Right cardiac atrium (tissue), 5 donors: ENCODE measurements at regions not wholly inside any gene's neighbourhood (a gene's known extent, or its start where the extent isn't known, plus 50 kb on each side); places are given as distances from the start of the nearest gene placed in this dataset.
"Not testable (repeated sequence)": the region's sequence is repeated elsewhere in the genome, so short reads cannot be mapped to it uniquely, and the experiment has no call there.

Experiments used
- ATAC-seq, 2 donors: fragments of 200-7000 bp; cut with Tn5 transposase; one replicate each; pipeline versions ENCODE4 v1.8.0 to v1.9.1; 2020; ENCODE audit warnings: moderate library complexity in 2 of 2, mild to moderate bottlenecking in 1 of 2
- DNase-seq, 3 donors: peaks; one replicate each; pipeline ENCODE4 v3.0.0-alpha.2; 2020
- H3K27ac ChIP-seq: one replicate; pipeline ENCODE4 v1.5.1; 2013; ENCODE audit warnings: mild to moderate bottlenecking, low read length, control low read depth, moderate library complexity
- H3K27me3 ChIP-seq: one replicate; pipeline ENCODE4 v1.6.1; 2013; ENCODE audit not compliant: control insufficient read depth, insufficient read depth
- H3K4me1 ChIP-seq: one replicate; pipeline ENCODE4 v1.6.1; 2013; ENCODE audit warnings: low read length; ENCODE audit not compliant: control insufficient read depth, insufficient read depth
- H3K4me3 ChIP-seq: one replicate; pipeline ENCODE4 v1.5.1; 2013; ENCODE audit warnings: low read length, control low read depth
- H3K9me3 ChIP-seq: one replicate; pipeline ENCODE4 v1.6.1; 2013; ENCODE audit warnings: low read length; ENCODE audit not compliant: control insufficient read depth
- WGBS: extraction: QIAGEN DNeasy Blood & Tissue Kit; methylation state at CpG from one replicate; pipeline ENCODE4 v1.1.7; 2013; 5-methylcytosine and 5-hydroxymethylcytosine counted together
- intact Hi-C, 4 donors: fragments of 100-400 bp; cut with DNase I; formaldehyde crosslinking; loops; one replicate each; pipeline versions ENCODE4 v1.11.0 to v1.14.0; 2022 to 2023
- donor health status: healthy with polysubstance abuse.
- donor health status: DM: no; HTN: yes; CAD: no.
- donor health status: DM: no; HTN: no; CAD: no.
- donor health status: DM: no; HTN: yes; CAD: no; lungs with severe emphysema.
- donor health status: DM: yes; HTN: yes; CAD: no.

DNA sequence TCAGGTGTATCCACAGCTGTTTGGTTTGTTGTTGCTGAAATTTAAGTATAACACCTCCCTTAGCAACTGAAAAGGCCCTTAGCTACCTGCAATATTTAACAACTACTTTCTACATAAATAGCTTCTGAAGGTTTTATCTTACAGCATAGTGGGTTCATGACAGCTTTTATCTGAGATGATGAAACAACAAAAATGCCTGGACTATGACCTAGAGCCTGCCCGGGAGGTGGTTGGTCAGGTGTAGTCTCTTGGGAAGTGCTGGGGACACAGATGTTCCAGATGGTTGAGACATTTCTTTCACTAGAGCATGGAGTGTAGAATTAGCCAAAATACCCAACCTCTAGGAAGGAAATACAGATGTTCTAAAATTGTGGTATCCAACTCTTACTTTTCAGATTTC is 705.4 kb downstream of the MAFB start:
- WGBS = 54% methylated on average over 1 of the region's 1 CpG
- peaks cover 15% of the 10 kb centered on the region for H3K4me1 ChIP-seq
- ATAC-seq (peak; percentile 54 to 67), DNase-seq (no peak)
- no peaks in the 10 kb centered on the region for H3K27me3 ChIP-seq
- intact Hi-C loops = no loop called here
- H3K27ac ChIP-seq = no peak overlapping the region
- H3K9me3 ChIP-seq = no peaks in the 10 kb centered on the region
- no peak overlapping the region for H3K4me3 ChIP-seq

DNA sequence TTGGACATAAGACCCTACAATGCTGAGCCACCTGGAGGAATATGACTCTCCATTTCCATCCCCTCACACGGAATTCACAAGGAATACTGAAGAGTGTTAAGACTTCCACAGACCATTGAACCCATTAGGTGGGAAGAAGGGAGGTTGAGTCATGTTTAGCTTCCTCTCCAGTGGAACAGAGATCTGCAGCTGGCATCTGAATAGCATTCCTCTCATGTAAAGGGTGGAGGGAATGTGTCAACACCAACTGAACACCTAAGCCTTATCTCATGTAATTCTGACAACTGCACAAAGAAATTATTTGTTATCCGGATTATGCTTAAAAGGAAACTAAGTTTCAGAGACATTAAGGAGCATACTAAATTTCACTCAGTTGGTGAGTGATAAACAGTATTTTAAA is 705.9 kb downstream of the MAFB start:
- Histone ChIP-seq H3K4me1 (peaks cover 15% of the 10 kb centered on the region), H3K4me3 (no peak overlapping the region), H3K9me3 (no peaks in the 10 kb centered on the region), H3K27ac (no peak overlapping the region), H3K27me3 (no peaks in the 10 kb centered on the region)
- 58% methylated on average over 2 of the region's 2 CpGs for WGBS
- intact Hi-C loops = no loop called here
- ATAC-seq (peak; percentile 52 to 55), DNase-seq (no peak)

DNA sequence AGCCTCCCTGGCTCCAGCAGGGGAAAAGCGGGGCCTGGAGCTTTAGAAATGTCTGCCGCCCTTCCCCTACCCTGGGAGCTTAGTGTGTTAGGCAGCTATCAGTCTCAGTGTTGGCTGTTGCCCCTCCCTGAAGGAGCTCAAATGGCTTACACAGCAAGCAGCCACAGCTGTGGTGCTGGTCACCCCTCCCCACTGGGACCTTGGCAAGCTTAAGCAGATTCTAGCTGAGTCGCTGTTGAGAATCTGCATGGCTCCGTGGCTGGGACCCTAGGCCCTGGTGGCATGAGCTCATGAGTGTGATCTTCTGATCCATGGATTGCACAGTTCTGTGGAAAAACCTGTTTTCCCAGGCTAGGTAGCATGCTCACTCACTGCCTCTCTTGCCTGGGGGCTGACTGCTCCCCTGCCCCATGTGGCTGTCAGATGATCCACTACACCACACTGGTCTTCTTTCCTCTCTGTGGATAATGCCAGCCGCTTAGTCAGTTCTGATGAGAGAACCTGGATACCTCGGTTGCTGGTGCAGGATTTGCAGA is 714.0 kb downstream of the MAFB start:
- intact Hi-C loops = no loop called here
- no peaks in the 10 kb centered on the region for H3K27me3 ChIP-seq
- no peak overlapping the region for H3K4me3 ChIP-seq
- no peaks in the 10 kb centered on the region for H3K9me3 ChIP-seq
- DNase-seq = no peak
- H3K4me1 ChIP-seq = no peaks in the 10 kb centered on the region
- H3K27ac ChIP-seq = no peak overlapping the region
- WGBS = 90% methylated on average over 6 of the region's 6 CpGs
- no peak for ATAC-seq

DNA sequence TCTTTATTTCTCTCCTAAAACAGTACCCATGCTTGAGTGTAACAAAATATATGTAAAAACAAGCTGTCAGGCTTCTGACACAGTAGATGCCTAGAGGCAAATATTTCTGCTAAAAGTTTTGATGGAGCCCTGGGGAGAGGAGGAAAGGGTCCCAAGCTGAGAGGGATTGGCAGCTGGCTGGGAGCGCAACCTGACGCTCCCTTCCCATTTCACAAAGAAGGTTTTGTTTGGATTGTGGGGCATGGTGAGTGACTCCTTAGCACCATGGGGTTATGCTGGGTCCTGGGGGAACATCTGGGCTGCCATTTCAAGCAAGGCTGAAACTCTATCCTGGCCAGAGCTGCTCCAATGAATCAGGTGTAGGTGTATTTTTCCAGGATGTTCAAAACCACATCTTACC is 720.5 kb downstream of the MAFB start:
- DNase-seq (no peak), ATAC-seq (no peak)
- H3K4me3 ChIP-seq = no peak overlapping the region
- H3K4me1 ChIP-seq = no peaks in the 10 kb centered on the region
- H3K9me3 ChIP-seq = no peaks in the 10 kb centered on the region
- intact Hi-C loops = no loop called here
- no peaks in the 10 kb centered on the region for H3K27me3 ChIP-seq
- no peak overlapping the region for H3K27ac ChIP-seq
- 91% methylated on average over 2 of the region's 2 CpGs for WGBS

DNA sequence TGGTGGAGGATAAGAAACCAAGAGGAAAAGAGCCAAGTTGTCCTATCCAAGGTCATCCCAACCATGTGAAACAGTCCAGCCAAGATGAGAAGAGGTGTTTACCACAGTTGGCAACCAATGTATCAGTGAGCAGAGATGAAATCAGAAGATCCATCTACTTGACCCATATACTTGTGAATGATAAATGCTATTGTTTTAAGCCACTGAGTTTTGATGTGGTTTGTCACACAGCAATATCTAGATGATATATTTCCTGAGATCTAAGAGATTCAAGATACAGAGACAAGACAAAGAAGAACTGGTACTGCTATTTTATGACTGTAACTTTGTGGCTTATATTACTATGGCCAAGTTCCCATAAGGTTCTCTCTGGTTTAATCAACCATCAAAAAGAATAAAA is 721.2 kb downstream of the MAFB start:
- DNase-seq (no peak), ATAC-seq (no peak)
- H3K27ac ChIP-seq = no peak overlapping the region
- H3K4me3 ChIP-seq = no peak overlapping the region
- intact Hi-C loops = no loop called here
- no peaks in the 10 kb centered on the region for H3K4me1 ChIP-seq
- no peaks in the 10 kb centered on the region for H3K27me3 ChIP-seq
- no peaks in the 10 kb centered on the region for H3K9me3 ChIP-seq

DNA sequence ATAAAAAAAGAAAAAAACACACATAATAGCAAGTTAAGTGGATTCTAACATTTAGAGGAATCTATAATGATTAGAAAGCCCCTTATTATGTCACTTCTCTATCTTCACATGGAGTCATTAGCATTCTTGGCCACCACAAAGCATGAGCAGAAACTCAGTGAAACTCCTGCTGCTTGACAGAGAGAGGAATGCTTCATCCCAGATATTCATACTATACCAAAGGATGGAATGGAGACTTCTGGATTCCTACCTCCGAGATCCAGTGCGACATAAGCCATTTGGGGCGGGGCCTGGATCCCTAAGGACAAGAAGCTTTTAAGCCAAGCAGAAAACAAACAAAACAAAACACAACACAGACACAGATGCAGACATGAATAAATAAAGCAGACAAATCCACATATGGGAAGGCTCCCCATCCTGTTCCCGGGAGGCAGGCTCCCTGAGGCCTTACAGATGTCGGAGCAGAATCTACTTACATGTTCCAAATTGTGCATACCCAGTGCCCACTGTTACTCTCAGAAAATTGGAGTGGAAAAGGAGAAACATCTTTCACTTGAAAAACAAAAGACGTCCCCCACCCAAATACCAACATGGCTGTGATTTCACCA is 727.3 kb downstream of the MAFB start:
- Histone ChIP-seq H3K27me3 (no peaks in the 10 kb centered on the region), H3K4me3 (no peak overlapping the region), H3K9me3 (no peaks in the 10 kb centered on the region), H3K4me1 (peaks cover 3% of the 10 kb centered on the region), H3K27ac (no peak overlapping the region)
- 70% methylated on average over 6 of the region's 6 CpGs for WGBS
- DNase-seq = no peak
- intact Hi-C loops = no loop called here
- ATAC-seq = no peak

DNA sequence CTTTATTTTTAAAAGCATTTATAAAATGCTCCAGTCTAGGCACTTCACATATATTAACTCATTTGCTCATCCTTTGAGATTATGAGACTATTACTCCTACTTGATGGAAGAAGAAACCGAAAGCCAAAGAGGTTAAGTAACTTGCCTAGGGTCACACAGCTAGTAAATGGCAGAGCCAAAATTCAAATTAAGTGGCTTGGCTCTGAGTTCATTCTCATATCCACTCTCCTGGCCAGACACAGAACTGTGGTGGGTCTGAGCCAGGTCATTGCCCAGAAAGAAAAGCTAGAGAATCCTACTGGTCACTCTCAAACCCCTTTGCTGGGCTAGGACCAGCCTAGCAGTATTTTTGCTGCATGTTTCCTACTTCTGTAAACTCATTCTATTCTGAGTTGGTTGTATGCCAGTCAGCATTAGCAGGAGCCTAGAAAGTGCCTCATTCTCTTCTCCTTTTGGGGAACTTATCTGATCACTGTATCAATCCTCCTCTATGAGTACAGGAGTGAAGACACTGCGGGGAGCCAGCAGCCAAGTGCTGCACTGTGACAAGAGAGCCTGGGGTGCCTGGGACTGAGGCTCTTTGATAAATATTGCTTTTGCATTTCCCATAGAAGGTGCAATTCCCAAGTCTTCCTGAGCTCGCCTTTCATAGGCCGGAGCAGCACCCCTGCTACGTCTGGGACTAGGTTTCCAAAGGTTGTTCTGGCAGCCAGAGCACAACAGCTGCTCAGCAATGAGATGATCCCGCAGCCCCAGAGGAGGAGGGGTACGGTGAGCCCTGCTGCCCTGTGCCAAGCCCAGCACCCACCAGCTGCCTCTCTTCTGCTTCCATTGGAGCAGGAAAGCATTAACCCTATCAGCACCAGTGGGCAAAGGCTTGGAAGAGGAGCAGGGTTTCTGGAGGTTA is 728.3 kb downstream of the MAFB start:
- WGBS = 28% methylated on average over 7 of the region's 7 CpGs
- Histone ChIP-seq H3K4me1 (peaks cover 3% of the 10 kb centered on the region), H3K27me3 (no peaks in the 10 kb centered on the region), H3K9me3 (no peaks in the 10 kb centered on the region), H3K27ac (no peak overlapping the region), H3K4me3 (no peak overlapping the region)
- ATAC-seq (peak; percentile 57 to 77), DNase-seq (peak in 2 of 3 donors; percentile 40 to 57)
- intact Hi-C loops = no loop called here

DNA sequence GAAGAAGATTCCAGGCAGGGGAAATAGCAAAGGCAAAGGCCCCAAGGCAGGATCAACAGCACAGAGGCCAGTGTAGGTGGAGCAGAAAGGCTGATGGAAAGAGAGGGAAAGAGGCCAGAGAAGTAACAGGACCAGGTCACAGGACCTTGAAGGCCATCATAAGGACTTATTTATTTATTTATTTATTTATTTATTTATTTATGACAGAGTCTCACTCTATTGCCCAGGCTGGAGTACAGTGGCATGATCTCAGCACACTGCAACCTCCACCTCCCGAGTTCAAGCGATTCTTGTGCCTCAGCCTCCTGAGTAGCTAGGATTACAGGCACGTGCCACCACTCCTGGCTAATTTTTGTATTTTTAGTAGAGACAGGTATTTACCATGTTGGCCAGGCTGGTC is 731.1 kb downstream of the MAFB start:
- intact Hi-C loops, ATAC-seq, DNase-seq, H3K27ac ChIP-seq, H3K4me3 ChIP-seq, H3K27me3 ChIP-seq, H3K4me1 ChIP-seq, H3K9me3 ChIP-seq: not testable (repeated sequence)
- WGBS = 97% methylated on average over 3 of the region's 3 CpGs

DNA sequence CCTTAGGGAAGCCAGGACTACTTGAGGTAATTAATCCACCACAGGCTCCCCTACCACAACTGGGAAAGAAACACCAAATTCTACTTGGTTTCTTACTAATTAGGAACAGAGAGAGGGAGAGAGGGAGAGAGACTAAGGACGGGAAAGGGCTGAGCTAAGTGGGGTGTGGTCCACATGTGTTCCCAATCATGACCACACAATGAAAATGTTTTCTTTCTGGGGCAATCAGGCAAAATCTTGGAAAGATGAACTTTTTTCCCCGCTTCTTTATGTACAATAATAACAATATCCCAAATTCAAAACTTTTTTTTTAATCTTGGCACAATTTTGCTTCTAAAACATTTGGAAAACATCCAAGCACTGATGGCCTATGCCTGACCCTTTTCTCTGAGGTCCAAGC is 734.4 kb downstream of the MAFB start:
- 51% methylated on average over 2 of the region's 2 CpGs for WGBS
- intact Hi-C loops = no loop called here
- no peaks in the 10 kb centered on the region for H3K27me3 ChIP-seq
- H3K27ac ChIP-seq = no peak overlapping the region
- ATAC-seq = no peak
- no peaks in the 10 kb centered on the region for H3K9me3 ChIP-seq
- no peaks in the 10 kb centered on the region for H3K4me1 ChIP-seq
- DNase-seq = no peak
- H3K4me3 ChIP-seq = no peak overlapping the region

DNA sequence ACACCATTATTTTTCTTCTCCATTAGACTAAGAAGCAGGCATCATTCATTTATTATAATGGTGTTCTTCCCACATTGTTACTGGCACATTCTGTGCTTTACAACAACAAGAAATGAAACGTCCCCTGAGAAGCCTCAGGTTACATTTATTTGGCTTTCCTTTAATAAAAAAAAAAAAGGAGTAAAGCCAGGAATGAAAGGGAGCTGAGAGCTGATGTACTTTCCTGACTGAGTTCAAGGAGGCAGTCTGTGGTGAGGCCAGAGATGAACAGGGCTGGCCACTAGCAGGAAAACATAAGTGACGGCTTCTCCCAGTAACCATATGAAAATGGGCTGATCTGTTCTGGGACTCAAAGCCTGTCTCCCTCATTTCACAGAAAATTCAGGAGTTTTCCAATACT is 742.1 kb downstream of the MAFB start:
- DNase-seq (no peak), ATAC-seq (no peak)
- WGBS = 58% methylated on average over 2 of the region's 2 CpGs
- Histone ChIP-seq H3K9me3 (no peaks in the 10 kb centered on the region), H3K4me3 (no peak overlapping the region), H3K27ac (no peak overlapping the region), H3K27me3 (no peaks in the 10 kb centered on the region), H3K4me1 (no peaks in the 10 kb centered on the region)
- intact Hi-C loops = no loop called here

DNA sequence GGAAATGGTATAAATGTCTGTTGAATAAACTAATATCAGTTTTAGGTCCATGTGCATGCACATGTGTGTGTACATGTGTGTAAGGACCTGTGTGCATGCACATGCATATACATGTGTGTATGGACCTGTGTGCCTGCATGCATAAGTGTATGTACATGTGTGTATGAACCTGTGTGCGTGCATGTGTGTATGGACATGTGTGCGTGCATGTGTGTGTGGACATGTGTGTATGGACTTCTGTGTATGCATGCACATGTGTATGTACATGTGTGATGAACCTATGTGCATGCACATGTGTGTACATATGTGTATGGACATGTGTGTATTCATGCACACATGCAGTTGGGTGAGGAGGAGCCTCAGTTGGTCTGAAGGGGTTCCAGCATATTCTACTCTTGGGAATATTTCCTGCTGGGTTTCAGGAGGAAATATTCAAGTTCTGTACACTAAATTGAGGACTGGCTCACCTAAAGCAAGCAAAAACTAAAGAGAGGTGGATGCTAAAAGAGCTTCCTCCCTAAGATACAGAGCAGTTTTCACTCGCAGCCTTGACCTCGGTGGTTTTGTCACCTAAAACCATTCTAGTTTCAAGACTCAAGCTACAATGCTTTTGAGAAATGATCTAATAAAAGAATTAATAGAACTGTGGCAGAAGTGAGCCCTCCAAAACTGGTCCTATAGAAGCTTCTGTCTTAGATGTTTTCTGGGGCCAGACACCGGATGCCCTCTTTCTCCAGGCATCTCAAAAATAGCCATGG is 742.8 kb downstream of the MAFB start:
- WGBS = 71% methylated on average over 5 of the region's 5 CpGs
- Histone ChIP-seq H3K4me3 (no peak overlapping the region), H3K27ac (no peak overlapping the region), H3K27me3 (no peaks in the 10 kb centered on the region), H3K9me3 (no peaks in the 10 kb centered on the region), H3K4me1 (no peaks in the 10 kb centered on the region)
- intact Hi-C loops = no loop called here
- no peak for ATAC-seq
- DNase-seq = no peak
